H1 (cell line): ENCODE measurements at regions not wholly inside any gene's neighbourhood (a gene's known extent, or its start where the extent isn't known, plus 50 kb on each side); places are given as distances from the start of the nearest gene placed in this dataset.

Source experiments
- CTCF ChIA-PET: fragments of 300-600 bp; sonication (Branson Sonifier 250); formaldehyde crosslinking; loops from one replicate; lab custom pipeline; 2021; ENCODE audit not compliant: partially characterized antibody; lab: Charles Lee
- POLR2A ChIA-PET: fragments of 300-600 bp; sonication (Branson Sonifier 250); formaldehyde crosslinking; loops from one replicate; lab custom pipeline; 2021; ENCODE audit warnings: inconsistent platforms; ENCODE audit not compliant: partially characterized antibody; lab: Charles Lee
- DNase-seq, 2 experiments: peaks; one replicate each; pipeline versions ENCODE4 v3.0.0 to v3.0.0-alpha.2; 2010 to 2022; ENCODE audit warnings: low spot score in 2 of 2, low read depth in 1 of 2, mixed read lengths in 1 of 2
- FAIRE-seq: peaks from 2 replicates; lab custom pipeline; 2011; peaks lifted over from hg19 to GRCh38; lab: Jason Lieb, UNC
- H2AFZ ChIP-seq: 2 replicates; pipeline ENCODE4 v1.8.1; 2012; ENCODE audit warnings: low read length, inconsistent platforms
- H2AK5ac ChIP-seq: 2 replicates; pipeline ENCODE4 v1.6.1; 2013; ENCODE audit warnings: low read depth, low read length
- H2BK120ac ChIP-seq: replicated peaks from 2 replicates; pipeline ENCODE3; 2013; ENCODE audit warnings: low read depth, low read length, inconsistent platforms
- H2BK12ac ChIP-seq: 2 replicates; pipeline ENCODE4 v1.6.1; 2013; ENCODE audit warnings: low read depth, low read length
- H2BK15ac ChIP-seq: 2 replicates; pipeline ENCODE4 v1.6.1; 2013; ENCODE audit warnings: low read length
- H2BK20ac ChIP-seq: 2 replicates; pipeline ENCODE4 v1.6.1; 2013; ENCODE audit warnings: low read length
- H2BK5ac ChIP-seq: 2 replicates; pipeline ENCODE4 v1.6.1; 2013; ENCODE audit warnings: low read depth, low read length
- H3K14ac ChIP-seq: 2 replicates; pipeline ENCODE4 v1.6.1; 2013; ENCODE audit warnings: inconsistent platforms; ENCODE audit not compliant: insufficient read length
- H3K18ac ChIP-seq: 2 replicates; pipeline ENCODE4 v1.6.1; 2013; ENCODE audit warnings: low read length; ENCODE audit errors: extremely low read depth
- H3K23ac ChIP-seq: 2 replicates; pipeline ENCODE4 v1.6.1; 2013; ENCODE audit warnings: inconsistent platforms; ENCODE audit not compliant: insufficient read length
- H3K23me2 ChIP-seq: 2 replicates; pipeline ENCODE4 v1.6.1; 2013; ENCODE audit warnings: low read depth, low read length
- H3K27ac ChIP-seq: 2 replicates; pipeline ENCODE4 v1.6.1; 2011; ENCODE audit warnings: low read depth, low read length, inconsistent platforms
- H3K27me3 ChIP-seq, 4 experiments: replicated peaks in 1 of 4; 1 replicate in 1 of 4; 2 replicates in 3 of 4; pipeline versions ENCODE4 v1.6.1 to v1.8.1; 2011 to 2013; ENCODE audit warnings: low read length in 3 of 4, mild to moderate bottlenecking in 3 of 4, inconsistent platforms in 2 of 4, mixed read lengths in 2 of 4, moderate library complexity in 1 of 4; ENCODE audit not compliant: control insufficient read depth in 3 of 4, insufficient read depth in 3 of 4; ENCODE audit errors: extremely low read depth in 1 of 4
- H3K36me3 ChIP-seq, 4 experiments: 2 replicates each; pipeline versions ENCODE4 v1.6.1 to v1.8.1; 2011 to 2013; ENCODE audit warnings: mild to moderate bottlenecking in 4 of 4, low read length in 3 of 4, moderate library complexity in 2 of 4, control low read depth in 1 of 4, inconsistent platforms in 1 of 4; ENCODE audit not compliant: insufficient read depth in 4 of 4, control insufficient read depth in 2 of 4
- H3K4ac ChIP-seq: replicated peaks from 2 replicates; pipeline ENCODE3; 2013; ENCODE audit warnings: low read length, low read depth, mixed read lengths, inconsistent platforms; ENCODE audit not compliant: insufficient read length
- H3K4me1 ChIP-seq, 4 experiments: replicated peaks in 1 of 4; 1 replicate in 1 of 4; 2 replicates in 3 of 4; pipeline versions ENCODE4 v1.6.1 to v1.8.1; 2011 to 2013; ENCODE audit warnings: low read length in 3 of 4, inconsistent platforms in 2 of 4, mixed read lengths in 1 of 4; ENCODE audit not compliant: insufficient read depth in 4 of 4, control insufficient read depth in 3 of 4
- H3K4me2 ChIP-seq, 2 experiments: 2 replicates each; pipeline versions ENCODE4 v1.6.1 to v1.8.1; 2011 to 2013; ENCODE audit warnings: low read depth in 2 of 2, low read length in 2 of 2, control low read depth in 1 of 2, inconsistent platforms in 1 of 2, mild to moderate bottlenecking in 1 of 2; ENCODE audit not compliant: insufficient read depth in 1 of 2
- H3K4me3 ChIP-seq, 4 experiments: fragments of 200-600, 300-600 bp in 1 of 4; sonication (generic), shearing (Covaris generic), sonication (Bioruptor Twin) in 1 of 4; 2 replicates each; pipeline versions ENCODE4 v1.5.1 to v1.8.1; 2011 to 2016; ENCODE audit warnings: low read length in 4 of 4, low read depth in 3 of 4, control low read depth in 2 of 4, inconsistent platforms in 2 of 4, mild to moderate bottlenecking in 2 of 4, mixed read lengths in 1 of 4, moderate library complexity in 1 of 4; ENCODE audit not compliant: insufficient read depth in 2 of 4; ENCODE audit errors: extremely low read depth in 1 of 4
- H3K56ac ChIP-seq: replicated peaks from 2 replicates; pipeline ENCODE3; 2013; ENCODE audit warnings: low read depth, mild to moderate bottlenecking, mixed read lengths, low read length, inconsistent platforms; ENCODE audit not compliant: insufficient read length
- H3K79me1 ChIP-seq: 2 replicates; pipeline ENCODE4 v1.6.1; 2013; ENCODE audit warnings: low read depth, low read length, control low read depth
- H3K79me2 ChIP-seq, 2 experiments: 2 replicates each; pipeline versions ENCODE4 v1.6.1 to v1.8.1; 2012 to 2013; ENCODE audit warnings: low read length in 2 of 2, mild to moderate bottlenecking in 2 of 2, inconsistent platforms in 1 of 2; ENCODE audit not compliant: insufficient read depth in 2 of 2, control insufficient read depth in 1 of 2
- H3K9ac ChIP-seq, 4 experiments: replicated peaks in 1 of 4; 1 replicate in 1 of 4; 2 replicates in 3 of 4; pipeline versions ENCODE4 v1.6.1 to v1.8.1; 2011 to 2013; ENCODE audit warnings: low read depth in 3 of 4, low read length in 3 of 4, control low read depth in 2 of 4, mild to moderate bottlenecking in 2 of 4, moderate library complexity in 2 of 4, inconsistent platforms in 1 of 4; ENCODE audit errors: extremely low read depth in 1 of 4
- H3K9me3 ChIP-seq, 2 experiments: 2 replicates each; pipeline versions ENCODE4 v1.6.1 to v1.8.1; 2012 to 2013; ENCODE audit warnings: mild to moderate bottlenecking in 2 of 2, moderate library complexity in 2 of 2, control low read depth in 1 of 2, inconsistent platforms in 1 of 2, low read depth in 1 of 2, low read length in 1 of 2, mixed read lengths in 1 of 2; ENCODE audit not compliant: insufficient read depth in 2 of 2
- H4K20me1 ChIP-seq, 2 experiments: replicated peaks in 1 of 2; 2 replicates each; pipeline versions ENCODE3 to v1.8.1; 2011 to 2013; ENCODE audit warnings: inconsistent platforms in 2 of 2, low read length in 2 of 2, mild to moderate bottlenecking in 1 of 2; ENCODE audit not compliant: insufficient read depth in 2 of 2, control insufficient read depth in 1 of 2
- H4K5ac ChIP-seq: 2 replicates; pipeline ENCODE4 v1.6.1; 2013; ENCODE audit warnings: low read length, low read depth, mixed read lengths, inconsistent platforms; ENCODE audit not compliant: insufficient read length
- H4K8ac ChIP-seq: 2 replicates; pipeline ENCODE4 v1.8.0; 2013; ENCODE audit warnings: mild to moderate bottlenecking, moderate library complexity, low read length, inconsistent platforms; ENCODE audit not compliant: insufficient read depth; ENCODE audit errors: extremely low read depth
- H4K91ac ChIP-seq: replicated peaks from 2 replicates; pipeline ENCODE3; 2013; ENCODE audit warnings: low read length, mixed read lengths, inconsistent platforms; ENCODE audit not compliant: insufficient read length
- ASH2L ChIP-seq: fragments of 200-600, 300-600 bp; sonication (generic); IDR thresholded peaks from one replicate; pipeline ENCODE4 v1.7.1; 2017; ENCODE audit warnings: low read length
- CREB1 ChIP-seq: IDR thresholded peaks from 2 replicates; pipeline ENCODE4 v1.6.1; 2012; ENCODE audit warnings: inconsistent platforms
- FOSL1 ChIP-seq: IDR thresholded peaks from 2 replicates; pipeline ENCODE4 v1.6.1; 2011; ENCODE audit warnings: mild to moderate bottlenecking, low read depth, low read length, moderate library complexity; ENCODE audit not compliant: insufficient read depth
- HDAC6 ChIP-seq: IDR thresholded peaks from one replicate; pipeline ENCODE4 v1.7.1; 2012; ENCODE audit warnings: low read depth, mild to moderate bottlenecking, inconsistent platforms, low read length, moderate library complexity
- WGBS, 2 experiments: shearing (Covaris generic) in 1 of 2; methylation state at CpG; one replicate each; pipeline versions ENCODE4 v1.1.6 to v1.1.7; 2013 to 2015; ENCODE audit warnings: low lambda C conversion rate in 2 of 2, mixed read lengths in 2 of 2, inconsistent platforms in 1 of 2, low coverage in 1 of 2, missing lambda C conversion rate in 1 of 2; ENCODE audit not compliant: insufficient replicate concordance in 2 of 2, insufficient coverage in 1 of 2, insufficient read length in 1 of 2; ENCODE audit errors: extremely low coverage in 1 of 2, missing lambda C conversion rate in 1 of 2; 5-methylcytosine and 5-hydroxymethylcytosine counted together

GRCh38 chr18:64589000-64589399, 440.1 kb upstream of the LINC00305 start:
- no peak overlapping the region for H3K4me2 ChIP-seq
- no peak overlapping the region for H2AK5ac ChIP-seq
- H3K9ac ChIP-seq = no peak overlapping the region
- H4K20me1 ChIP-seq = no peaks in the 10 kb centered on the region
- H3K4ac ChIP-seq = no peak overlapping the region
- H3K27ac ChIP-seq = no peak overlapping the region
- no peak overlapping the region for H4K5ac ChIP-seq
- H2BK15ac ChIP-seq = no peak overlapping the region
- FAIRE-seq = no peak
- no peak overlapping the region for H4K8ac ChIP-seq
- TF ChIP-seq ASH2L (no peak), HDAC6 (no peak), CREB1 (no peak), FOSL1 (no peak)
- H3K14ac ChIP-seq = no peak overlapping the region
- no peak overlapping the region for H2BK120ac ChIP-seq
- H3K23ac ChIP-seq = no peak overlapping the region
- no peak overlapping the region for H2BK20ac ChIP-seq
- no peaks in the 10 kb centered on the region for H3K79me1 ChIP-seq
- no peak overlapping the region for H3K18ac ChIP-seq
- H3K36me3 ChIP-seq = no peaks in the 10 kb centered on the region
- no peak overlapping the region for H3K56ac ChIP-seq
- H2AFZ ChIP-seq = no peak overlapping the region; the same call in 1 of the 2 replicates
- H3K9me3 ChIP-seq = no peaks in the 10 kb centered on the region
- no peaks in the 10 kb centered on the region; a peak in 1 of 7 replicates for H3K4me1 ChIP-seq
- CTCF ChIA-PET = interaction anchor here (0.6 kb wide), 1 partner anchor 513 kb away, joined by 3 read pairs; no protein-coding TSS in a partner anchor
- no peak overlapping the region for H2BK12ac ChIP-seq
- no peak for DNase-seq
- no peak overlapping the region for H2BK5ac ChIP-seq
- no peaks in the 10 kb centered on the region for H3K23me2 ChIP-seq
- H3K27me3 ChIP-seq = no peaks in the 10 kb centered on the region
- 81% methylated on average over 3 of the region's 3 CpGs; no CpG with 5 or more reads in 1 of the 2 experiments for WGBS, 2 experiments
- H3K4me3 ChIP-seq = no peak overlapping the region
- H3K79me2 ChIP-seq = no peaks in the 10 kb centered on the region
- POLR2A ChIA-PET = no interaction called here
- no peak overlapping the region for H4K91ac ChIP-seq
